ENCODE measurements at regions not wholly inside any gene's neighbourhood (a gene's known extent, or its start where the extent isn't known, plus 50 kb on each side); places are given as distances from the start of the nearest gene placed in this dataset.

GRCh38 chr15:39084674-39085530 lies 496.0 kb upstream of the THBS1 start:
- DNase-seq (ENCODE audit: low spot score) = no peak

- DNase-seq (ENCODE audit: low spot score) = no peak
Observed at GRCh38 chr15:39086641-39087040, 494.2 kb upstream of the THBS1 start.

- no peak for DNase-seq (ENCODE audit: low spot score)
Observed at GRCh38 chr15:39088156-39088555, 492.7 kb upstream of the THBS1 start.

GRCh38 chr15:39092354-39092753 lies 488.5 kb upstream of the THBS1 start:
- no peak for DNase-seq (ENCODE audit: low spot score)

GRCh38 chr15:39092761-39093160 lies 488.1 kb upstream of the THBS1 start:
- DNase-seq (ENCODE audit: low spot score) = no peak

GRCh38 chr15:39094116-39094515 lies 486.8 kb upstream of the THBS1 start:
- no peak for DNase-seq (ENCODE audit: low spot score)

- DNase-seq (ENCODE audit: low spot score) = no peak
Observed at GRCh38 chr15:39095218-39095879, 485.5 kb upstream of the THBS1 start.

GRCh38 chr15:39096608-39097205 lies 484.2 kb upstream of the THBS1 start:
- DNase-seq (ENCODE audit: low spot score) = no peak

- no peak for DNase-seq (ENCODE audit: low spot score)
Observed at GRCh38 chr15:39099524-39099923, 481.4 kb upstream of the THBS1 start.

- no peak for DNase-seq (ENCODE audit: low spot score)
Observed at GRCh38 chr15:39100106-39100660, 480.7 kb upstream of the THBS1 start.

- no peak for DNase-seq (ENCODE audit: low spot score)
Observed at GRCh38 chr15:39102431-39102830, 478.4 kb upstream of the THBS1 start.

GRCh38 chr15:39106950-39107349 lies 473.9 kb upstream of the THBS1 start:
- DNase-seq (ENCODE audit: low spot score) = no peak

GRCh38 chr15:39108021-39108420 lies 472.9 kb upstream of the THBS1 start:
- DNase-seq (ENCODE audit: low spot score) = no peak

GRCh38 chr15:39110336-39110735 lies 470.5 kb upstream of the THBS1 start:
- DNase-seq (ENCODE audit: low spot score) = no peak

- no peak for DNase-seq (ENCODE audit: low spot score)
Observed at GRCh38 chr15:39110746-39111145, 470.1 kb upstream of the THBS1 start.

- DNase-seq (ENCODE audit: low spot score) = no peak
Observed at GRCh38 chr15:39113741-39114140, 467.1 kb upstream of the THBS1 start.

GRCh38 chr15:39114690-39115378 lies 466.0 kb upstream of the THBS1 start:
- DNase-seq (ENCODE audit: low spot score) = no peak

- DNase-seq (ENCODE audit: low spot score) = no peak
Observed at GRCh38 chr15:39115379-39116057, 465.4 kb upstream of the THBS1 start.

GRCh38 chr15:39118510-39118909 lies 462.4 kb upstream of the THBS1 start:
- DNase-seq (ENCODE audit: low spot score) = no peak

- DNase-seq (ENCODE audit: low spot score) = no peak
Observed at GRCh38 chr15:39124155-39124552, 456.7 kb upstream of the THBS1 start.

- no peak for DNase-seq (ENCODE audit: low spot score)
Observed at GRCh38 chr15:39124553-39125171, 456.2 kb upstream of the THBS1 start.
